ENCODE measurements at regions not wholly inside any gene's neighbourhood (a gene's known extent, or its start where the extent isn't known, plus 50 kb on each side); places are given as distances from the start of the nearest gene placed in this dataset.
A peak's percentile ranks its signal among the peaks of the same experiment; 100 is the strongest.

DNA sequence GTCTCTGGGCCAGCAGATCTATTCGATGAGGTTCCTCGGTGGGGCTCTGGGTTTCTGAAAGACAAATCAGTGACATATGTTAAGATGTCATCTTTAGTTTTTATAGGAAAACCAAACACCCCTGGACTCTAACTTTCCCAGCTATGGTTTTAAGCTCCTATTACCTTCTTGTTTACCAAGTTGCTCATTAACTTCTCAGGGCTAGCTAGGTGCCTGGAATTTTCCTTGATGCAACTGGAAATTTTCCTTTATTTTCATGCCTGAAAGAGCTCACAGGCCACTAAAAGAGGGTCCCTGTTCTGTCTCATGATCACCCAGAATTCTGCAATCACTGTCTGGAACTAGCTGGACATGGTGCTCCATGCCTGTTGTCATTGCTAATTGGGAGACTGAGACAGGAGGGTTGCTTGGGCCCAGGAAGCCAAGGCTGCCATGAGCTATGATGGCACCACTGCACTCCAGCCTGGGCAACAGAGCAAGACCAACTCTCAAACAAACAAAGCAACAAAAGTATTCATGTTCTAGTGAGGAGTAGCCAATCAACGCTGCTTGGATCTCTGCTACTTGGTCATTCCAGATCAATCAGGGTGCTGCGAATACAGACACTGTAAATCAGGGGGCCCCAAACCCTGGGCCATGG, 1173.5 kb upstream of the AUTS2 start:
- H3K36me3 ChIP-seq (ENCODE audit: insufficient read depth, low read length): no peaks in the 10 kb centered on the region
- H3K27ac ChIP-seq (ENCODE audit: low read depth, low read length): no peak overlapping the region
- no peaks in the 10 kb centered on the region for H3K9me3 ChIP-seq (ENCODE audit: low read depth, low read length)
- DNase-seq (ENCODE audit: insufficient read length, low spot score, missing footprints): no peak
- no peaks in the 10 kb centered on the region for H3K79me2 ChIP-seq (ENCODE audit: insufficient read depth, low read length)
- H3K27me3 ChIP-seq (ENCODE audit: insufficient read depth, low read length): no peaks in the 10 kb centered on the region
- H2AFZ ChIP-seq (ENCODE audit: low read length): no peak overlapping the region
- H3K4me1 ChIP-seq (ENCODE audit: insufficient read depth, low read length): no peaks in the 10 kb centered on the region
- no peaks in the 10 kb centered on the region for H4K20me1 ChIP-seq (ENCODE audit: insufficient read depth, low read length)
- H3K4me2 ChIP-seq (ENCODE audit: insufficient read depth, low read length): no peak overlapping the region
- H3K4me3 ChIP-seq (ENCODE audit: insufficient read depth, low read length): no peak overlapping the region
- TF ChIP-seq, protein P1, sequence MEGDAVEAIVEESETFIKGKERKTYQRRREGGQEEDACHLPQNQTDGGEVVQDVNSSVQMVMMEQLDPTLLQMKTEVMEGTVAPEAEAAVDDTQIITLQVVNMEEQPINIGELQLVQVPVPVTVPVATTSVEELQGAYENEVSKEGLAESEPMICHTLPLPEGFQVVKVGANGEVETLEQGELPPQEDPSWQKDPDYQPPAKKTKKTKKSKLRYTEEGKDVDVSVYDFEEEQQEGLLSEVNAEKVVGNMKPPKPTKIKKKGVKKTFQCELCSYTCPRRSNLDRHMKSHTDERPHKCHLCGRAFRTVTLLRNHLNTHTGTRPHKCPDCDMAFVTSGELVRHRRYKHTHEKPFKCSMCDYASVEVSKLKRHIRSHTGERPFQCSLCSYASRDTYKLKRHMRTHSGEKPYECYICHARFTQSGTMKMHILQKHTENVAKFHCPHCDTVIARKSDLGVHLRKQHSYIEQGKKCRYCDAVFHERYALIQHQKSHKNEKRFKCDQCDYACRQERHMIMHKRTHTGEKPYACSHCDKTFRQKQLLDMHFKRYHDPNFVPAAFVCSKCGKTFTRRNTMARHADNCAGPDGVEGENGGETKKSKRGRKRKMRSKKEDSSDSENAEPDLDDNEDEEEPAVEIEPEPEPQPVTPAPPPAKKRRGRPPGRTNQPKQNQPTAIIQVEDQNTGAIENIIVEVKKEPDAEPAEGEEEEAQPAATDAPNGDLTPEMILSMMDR (IDR thresholded peaks at IDR 0.05; ENCODE audit: extremely low read depth, low read depth, low read length): no peak

DNA sequence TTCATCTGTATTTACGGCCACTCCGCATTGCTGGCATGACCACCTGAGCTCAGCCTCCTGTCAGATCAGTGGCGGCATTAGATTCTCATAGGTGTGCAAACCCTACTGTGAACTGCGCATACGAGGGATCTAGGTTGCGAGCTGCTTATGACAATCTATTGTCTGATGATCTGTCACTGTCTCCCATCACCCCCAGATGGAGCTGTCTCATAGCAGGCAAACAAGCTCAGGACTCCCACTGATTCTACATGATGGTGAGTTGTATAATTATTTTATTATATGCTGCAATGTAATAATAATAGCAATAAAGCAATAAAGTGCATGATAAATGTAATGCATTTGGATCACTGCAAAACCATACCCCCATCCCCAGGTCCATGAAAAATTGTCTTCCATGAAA, 1172.9 kb upstream of the AUTS2 start:
- TF ChIP-seq, protein P1 (IDR thresholded peaks at IDR 0.05; ENCODE audit: extremely low read depth, low read depth, low read length): peak; percentile 45

DNA sequence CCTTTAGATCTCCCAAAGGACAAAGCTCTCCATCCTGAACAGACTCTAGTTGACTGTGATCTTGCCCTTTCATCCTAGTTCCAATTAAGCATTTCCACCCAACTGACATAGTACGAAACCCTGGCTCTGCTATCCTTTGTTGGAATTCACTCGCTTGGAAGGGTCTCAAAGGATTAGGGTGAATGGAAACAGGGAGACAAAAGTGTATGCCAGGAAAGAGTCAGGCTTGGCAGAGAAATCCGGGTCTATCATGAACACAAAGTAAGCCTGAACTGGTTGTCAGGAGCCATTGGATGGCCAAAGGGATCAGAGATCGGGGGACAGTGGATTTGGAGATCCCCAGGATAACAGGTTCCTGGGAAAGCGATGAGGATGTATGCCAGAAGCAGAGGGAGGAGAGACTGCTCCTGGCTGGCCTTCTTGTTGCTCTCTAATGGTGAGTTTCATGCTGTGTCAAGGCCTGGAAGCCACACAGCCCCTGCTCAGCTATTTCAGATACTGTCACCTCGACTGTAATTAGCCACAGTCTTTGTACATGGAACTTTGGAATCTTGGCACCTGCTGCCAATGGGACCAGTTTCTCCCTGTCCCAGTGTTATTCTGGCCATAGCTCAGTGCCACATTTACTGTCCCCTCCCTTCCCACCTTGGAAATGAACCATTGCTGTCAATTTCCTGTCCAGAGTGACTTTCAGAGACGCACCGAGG, 1168.7 kb upstream of the AUTS2 start:
- H4K20me1 ChIP-seq (ENCODE audit: insufficient read depth, low read length): no peaks in the 10 kb centered on the region
- H3K9me3 ChIP-seq (ENCODE audit: low read depth, low read length): no peaks in the 10 kb centered on the region
- no peak overlapping the region for H3K27ac ChIP-seq (ENCODE audit: low read depth, low read length)
- H3K36me3 ChIP-seq (ENCODE audit: insufficient read depth, low read length): no peaks in the 10 kb centered on the region
- H2AFZ ChIP-seq (ENCODE audit: low read length): no peak overlapping the region
- no peaks in the 10 kb centered on the region for H3K27me3 ChIP-seq (ENCODE audit: insufficient read depth, low read length)
- H3K4me1 ChIP-seq (ENCODE audit: insufficient read depth, low read length): peaks cover 6% of the 10 kb centered on the region
- no peaks in the 10 kb centered on the region for H3K79me2 ChIP-seq (ENCODE audit: insufficient read depth, low read length)
- H3K4me2 ChIP-seq (ENCODE audit: insufficient read depth, low read length): no peak overlapping the region
- TF ChIP-seq, protein P1 (IDR thresholded peaks at IDR 0.05; ENCODE audit: extremely low read depth, low read depth, low read length): no peak
- DNase-seq (ENCODE audit: insufficient read length, low spot score, missing footprints): no peak
- H3K4me3 ChIP-seq (ENCODE audit: insufficient read depth, low read length): no peak overlapping the region

More for the DNA sequence above, 1172.9 kb upstream of the AUTS2 start:
- no peaks in the 10 kb centered on the region for H3K36me3 ChIP-seq (ENCODE audit: insufficient read depth, low read length)
- H3K4me1 ChIP-seq (ENCODE audit: insufficient read depth, low read length): no peaks in the 10 kb centered on the region
- H2AFZ ChIP-seq (ENCODE audit: low read length): no peak overlapping the region
- DNase-seq (ENCODE audit: insufficient read length, low spot score, missing footprints): no peak
- H3K4me3 ChIP-seq (ENCODE audit: insufficient read depth, low read length): no peak overlapping the region
- no peak overlapping the region for H3K27ac ChIP-seq (ENCODE audit: low read depth, low read length)
- H3K9me3 ChIP-seq (ENCODE audit: low read depth, low read length): no peaks in the 10 kb centered on the region
- no peaks in the 10 kb centered on the region for H3K27me3 ChIP-seq (ENCODE audit: insufficient read depth, low read length)
- H3K79me2 ChIP-seq (ENCODE audit: insufficient read depth, low read length): no peaks in the 10 kb centered on the region
- no peak overlapping the region for H3K4me2 ChIP-seq (ENCODE audit: insufficient read depth, low read length)
- H4K20me1 ChIP-seq (ENCODE audit: insufficient read depth, low read length): no peaks in the 10 kb centered on the region

DNA sequence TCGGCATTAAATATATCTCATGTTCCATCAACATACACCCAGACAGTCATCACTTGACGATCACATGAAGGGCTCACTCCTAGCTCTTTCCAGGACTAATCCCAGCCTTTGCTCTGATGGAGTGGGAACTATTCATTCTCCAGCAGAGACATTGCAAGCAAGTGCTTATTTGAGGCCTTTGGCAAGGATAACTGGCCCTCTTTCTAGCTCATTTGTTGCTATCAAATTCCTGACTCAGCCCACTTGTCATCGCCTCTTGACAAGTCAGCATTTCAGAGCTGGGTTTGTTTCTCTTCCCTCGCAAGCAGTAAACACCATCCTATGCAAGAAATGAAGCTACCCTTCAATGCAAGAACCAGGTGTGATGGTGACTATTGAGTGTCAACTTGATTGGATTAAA, 1165.7 kb upstream of the AUTS2 start:
- no peak for DNase-seq (ENCODE audit: insufficient read length, low spot score, missing footprints)
- Histone ChIP-seq H3K79me2 (ENCODE audit: insufficient read depth, low read length) (no peaks in the 10 kb centered on the region), H4K20me1 (ENCODE audit: insufficient read depth, low read length) (no peaks in the 10 kb centered on the region), H3K9me3 (ENCODE audit: low read depth, low read length) (no peaks in the 10 kb centered on the region), H3K27ac (ENCODE audit: low read depth, low read length) (no peak overlapping the region), H3K27me3 (ENCODE audit: insufficient read depth, low read length) (no peaks in the 10 kb centered on the region), H3K4me3 (ENCODE audit: insufficient read depth, low read length) (no peak overlapping the region), H3K36me3 (ENCODE audit: insufficient read depth, low read length) (no peaks in the 10 kb centered on the region), H3K4me2 (ENCODE audit: insufficient read depth, low read length) (no peak overlapping the region), H2AFZ (ENCODE audit: low read length) (no peak overlapping the region), H3K4me1 (ENCODE audit: insufficient read depth, low read length) (peaks cover 6% of the 10 kb centered on the region)
- TF ChIP-seq, protein P1 (IDR thresholded peaks at IDR 0.05; ENCODE audit: extremely low read depth, low read depth, low read length): no peak

Data from osteoblast (primary cell).